ENCODE measurements at regions not wholly inside any gene's neighbourhood (a gene's known extent, or its start where the extent isn't known, plus 50 kb on each side); places are given as distances from the start of the nearest gene placed in this dataset.

DNA sequence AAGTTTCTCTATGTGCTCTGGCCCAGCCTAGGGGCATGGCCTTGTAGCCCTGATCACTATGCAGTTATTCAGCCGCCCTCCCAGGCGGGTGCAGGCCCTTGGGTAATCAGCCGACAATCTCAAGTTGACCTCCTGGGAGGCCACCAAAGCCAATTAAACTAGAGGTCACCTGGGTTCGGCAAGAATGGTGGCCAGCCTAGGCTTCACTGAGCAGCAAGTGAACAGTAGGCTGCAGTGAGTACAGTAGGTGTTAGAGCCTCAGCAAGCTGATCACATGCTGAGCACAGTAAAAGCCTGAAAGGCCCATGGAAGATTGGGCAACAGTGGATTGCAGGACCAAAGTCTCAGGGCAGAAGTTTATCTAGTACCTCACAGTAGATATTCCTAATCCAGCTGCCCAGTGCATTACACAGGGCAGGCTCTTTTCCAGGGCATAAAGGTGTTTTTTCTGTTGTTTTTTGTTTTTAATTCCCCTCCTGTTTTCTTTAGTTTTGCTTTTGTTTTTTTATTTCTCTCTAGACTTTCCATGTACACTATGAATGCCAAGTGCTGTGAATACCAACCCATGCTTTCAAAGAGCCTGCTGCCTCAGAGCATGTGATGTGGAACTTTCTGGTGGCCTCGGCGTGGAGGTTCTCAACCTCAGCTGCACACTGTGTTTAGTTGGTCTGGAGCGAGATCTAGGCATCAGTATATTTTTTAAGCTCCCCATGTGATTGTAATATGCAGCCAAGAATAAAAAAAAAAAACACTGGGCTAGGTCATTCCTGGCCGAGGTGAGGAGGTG, 55.9 kb upstream of the ATL2 start (continued):
- no peak for TF ChIP-seq BCLAF1 (IDR thresholded peaks at IDR 0.05)
- no peak for TF ChIP-seq ZFP62 (CRISPR knock-in tag; IDR thresholded peaks at IDR 0.05)
- peak; percentile 96; the same call in 1 of the 2 replicates for TF ChIP-seq WIZ (CRISPR knock-in tag; IDR thresholded peaks at IDR 0.05)
- TF ChIP-seq ZNF33B (CRISPR knock-in tag; IDR thresholded peaks at IDR 0.05) = peak; percentile 69; the same call in 1 of the 2 replicates
- peak; percentile 96 for TF ChIP-seq ZNF34 (CRISPR knock-in tag; IDR thresholded peaks at IDR 0.05; ENCODE audit: borderline replicate concordance)
- TF ChIP-seq GPN1 (CRISPR knock-in tag; IDR thresholded peaks at IDR 0.05; ENCODE audit: borderline replicate concordance) = no peak
- TF ChIP-seq ZNF746 (CRISPR knock-in tag; IDR thresholded peaks at IDR 0.05) = peak; percentile 61; the same call in 1 of the 2 replicates
- TF ChIP-seq XRCC5 (optimal IDR thresholded peaks at IDR 0.05; ENCODE audit: low read length) = no peak
- TF ChIP-seq FOXA1 (IDR thresholded peaks at IDR 0.05) = no peak
- TF ChIP-seq FOXA1 (CRISPR knock-in tag; IDR thresholded peaks at IDR 0.05) = peak; percentile 51
- TF ChIP-seq SP2 (CRISPR knock-in tag; IDR thresholded peaks at IDR 0.05) = no peak
- TF ChIP-seq, protein P1, sequence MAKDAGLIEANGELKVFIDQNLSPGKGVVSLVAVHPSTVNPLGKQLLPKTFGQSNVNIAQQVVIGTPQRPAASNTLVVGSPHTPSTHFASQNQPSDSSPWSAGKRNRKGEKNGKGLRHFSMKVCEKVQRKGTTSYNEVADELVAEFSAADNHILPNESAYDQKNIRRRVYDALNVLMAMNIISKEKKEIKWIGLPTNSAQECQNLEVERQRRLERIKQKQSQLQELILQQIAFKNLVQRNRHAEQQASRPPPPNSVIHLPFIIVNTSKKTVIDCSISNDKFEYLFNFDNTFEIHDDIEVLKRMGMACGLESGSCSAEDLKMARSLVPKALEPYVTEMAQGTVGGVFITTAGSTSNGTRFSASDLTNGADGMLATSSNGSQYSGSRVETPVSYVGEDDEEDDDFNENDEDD (CRISPR knock-in tag; IDR thresholded peaks at IDR 0.05; ENCODE audit: borderline replicate concordance) = peak; percentile 74; the same call in 1 of the 2 replicates
- TF ChIP-seq ZNF556 (CRISPR knock-in tag; IDR thresholded peaks at IDR 0.05; ENCODE audit: borderline replicate concordance) = peak; percentile 99
- TF ChIP-seq MLLT10 (CRISPR knock-in tag; IDR thresholded peaks at IDR 0.05) = no peak
- TF ChIP-seq, protein P2, sequence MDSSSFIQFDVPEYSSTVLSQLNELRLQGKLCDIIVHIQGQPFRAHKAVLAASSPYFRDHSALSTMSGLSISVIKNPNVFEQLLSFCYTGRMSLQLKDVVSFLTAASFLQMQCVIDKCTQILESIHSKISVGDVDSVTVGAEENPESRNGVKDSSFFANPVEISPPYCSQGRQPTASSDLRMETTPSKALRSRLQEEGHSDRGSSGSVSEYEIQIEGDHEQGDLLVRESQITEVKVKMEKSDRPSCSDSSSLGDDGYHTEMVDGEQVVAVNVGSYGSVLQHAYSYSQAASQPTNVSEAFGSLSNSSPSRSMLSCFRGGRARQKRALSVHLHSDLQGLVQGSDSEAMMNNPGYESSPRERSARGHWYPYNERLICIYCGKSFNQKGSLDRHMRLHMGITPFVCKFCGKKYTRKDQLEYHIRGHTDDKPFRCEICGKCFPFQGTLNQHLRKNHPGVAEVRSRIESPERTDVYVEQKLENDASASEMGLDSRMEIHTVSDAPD (CRISPR knock-in tag; IDR thresholded peaks at IDR 0.05) = peak; percentile 79; the same call in 1 of the 2 replicates
- TF ChIP-seq ZNF619 (CRISPR knock-in tag; IDR thresholded peaks at IDR 0.05) = no peak; the same call in none of the 2 replicates
- TF ChIP-seq KDM2A (CRISPR knock-in tag; IDR thresholded peaks at IDR 0.05; ENCODE audit: borderline replicate concordance, low read depth) = peak; percentile 82
- TF ChIP-seq ZBTB20 (CRISPR knock-in tag; IDR thresholded peaks at IDR 0.05; ENCODE audit: borderline replicate concordance, low read depth) = peak; percentile 86; the same call in 1 of the 2 replicates
- TF ChIP-seq, protein P3, sequence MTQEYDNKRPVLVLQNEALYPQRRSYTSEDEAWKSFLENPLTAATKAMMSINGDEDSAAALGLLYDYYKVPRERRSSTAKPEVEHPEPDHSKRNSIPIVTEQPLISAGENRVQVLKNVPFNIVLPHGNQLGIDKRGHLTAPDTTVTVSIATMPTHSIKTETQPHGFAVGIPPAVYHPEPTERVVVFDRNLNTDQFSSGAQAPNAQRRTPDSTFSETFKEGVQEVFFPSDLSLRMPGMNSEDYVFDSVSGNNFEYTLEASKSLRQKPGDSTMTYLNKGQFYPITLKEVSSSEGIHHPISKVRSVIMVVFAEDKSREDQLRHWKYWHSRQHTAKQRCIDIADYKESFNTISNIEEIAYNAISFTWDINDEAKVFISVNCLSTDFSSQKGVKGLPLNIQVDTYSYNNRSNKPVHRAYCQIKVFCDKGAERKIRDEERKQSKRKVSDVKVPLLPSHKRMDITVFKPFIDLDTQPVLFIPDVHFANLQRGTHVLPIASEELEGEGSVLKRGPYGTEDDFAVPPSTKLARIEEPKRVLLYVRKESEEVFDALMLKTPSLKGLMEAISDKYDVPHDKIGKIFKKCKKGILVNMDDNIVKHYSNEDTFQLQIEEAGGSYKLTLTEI (CRISPR knock-in tag; conservative IDR thresholded peaks at IDR 0.05) = no peak
- peak; percentile 97 for TF ChIP-seq ZNF788 (CRISPR knock-in tag; IDR thresholded peaks at IDR 0.05; ENCODE audit: borderline replicate concordance)
- TF ChIP-seq, protein P4, sequence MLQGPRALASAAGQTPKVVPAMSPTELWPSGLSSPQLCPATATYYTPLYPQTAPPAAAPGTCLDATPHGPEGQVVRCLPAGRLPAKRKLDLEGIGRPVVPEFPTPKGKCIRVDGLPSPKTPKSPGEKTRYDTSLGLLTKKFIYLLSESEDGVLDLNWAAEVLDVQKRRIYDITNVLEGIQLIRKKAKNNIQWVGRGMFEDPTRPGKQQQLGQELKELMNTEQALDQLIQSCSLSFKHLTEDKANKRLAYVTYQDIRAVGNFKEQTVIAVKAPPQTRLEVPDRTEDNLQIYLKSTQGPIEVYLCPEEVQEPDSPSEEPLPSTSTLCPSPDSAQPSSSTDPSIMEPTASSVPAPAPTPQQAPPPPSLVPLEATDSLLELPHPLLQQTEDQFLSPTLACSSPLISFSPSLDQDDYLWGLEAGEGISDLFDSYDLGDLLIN (CRISPR knock-in tag; IDR thresholded peaks at IDR 0.05; ENCODE audit: borderline replicate concordance) = no peak
